GM12878 (cell line): ENCODE measurements at regions not wholly inside any gene's neighbourhood (a gene's known extent, or its start where the extent isn't known, plus 50 kb on each side); places are given as distances from the start of the nearest gene placed in this dataset.

Source experiments
- ATAC-seq: fragments of 200-7000 bp; cut with Tn5 transposase; 3 replicates; pipeline ENCODE4 v1.9.1; 2020; ENCODE audit warnings: mild to moderate bottlenecking, moderate library complexity
- BruUV-seq: library from RNA; stranded (reverse); fragments of 400-500 nt; replicated peaks from 2 replicates; lab custom pipeline; 2021; lab: Mats Ljungman, UMichigan
- CTCF ChIA-PET: fragments of 300-600 bp; sonication (Branson Sonifier 250); formaldehyde crosslinking; extraction: SDS; loops from one replicate; lab custom pipeline; 2021; ENCODE audit warnings: inconsistent platforms; lab: Yijun Ruan, JAX
- POLR2A ChIA-PET: fragments of 350-600 bp; formaldehyde crosslinking; extraction: SDS; loops from one replicate; lab custom pipeline; 2021; ENCODE audit warnings: inconsistent platforms; lab: Charles Lee
- RAD21 ChIA-PET: fragments of 300-600 bp; sonication (Branson Sonifier 250); formaldehyde crosslinking; loops from one replicate; lab custom pipeline; 2023; ENCODE audit warnings: antibody characterized with exemption; ENCODE audit not compliant: unreplicated experiment; lab: Charles Lee
- SMC1A ChIA-PET: fragments of 300-600 bp; sonication (Branson Sonifier 250); formaldehyde crosslinking; loops from one replicate; lab custom pipeline; 2023; ENCODE audit not compliant: unreplicated experiment, uncharacterized antibody; lab: Charles Lee
- DNase-seq: peaks from one replicate; pipeline ENCODE4 v3.0.0-alpha.2; 2011; ENCODE audit warnings: low read depth, low spot score
- FAIRE-seq: peaks from 3 replicates; lab custom pipeline; 2011; peaks lifted over from hg19 to GRCh38; lab: Jason Lieb, UNC
- H2AFZ ChIP-seq: 2 replicates; pipeline ENCODE4 v1.6.0; 2011; ENCODE audit warnings: low read depth, low read length, control low read depth; ENCODE audit not compliant: control insufficient read depth
- H3K27ac ChIP-seq: 2 replicates; pipeline ENCODE4 v1.5.1; 2011; ENCODE audit warnings: control low read depth; ENCODE audit not compliant: control insufficient read depth, insufficient read depth
- H3K27me3 ChIP-seq, 2 experiments: replicated peaks in 1 of 2; 2 replicates each; pipeline versions ENCODE4 v1.6.0 to v1.6.1; 2011; ENCODE audit warnings: low read length in 1 of 2; ENCODE audit not compliant: control insufficient read depth in 2 of 2, insufficient read depth in 2 of 2
- H3K36me3 ChIP-seq, 2 experiments: 2 replicates each; pipeline ENCODE4 v1.5.1; 2011; ENCODE audit warnings: low read length in 1 of 2; ENCODE audit not compliant: control insufficient read depth in 2 of 2, insufficient read depth in 2 of 2
- H3K4me1 ChIP-seq: 2 replicates; pipeline ENCODE4 v1.6.1; 2011; ENCODE audit warnings: mild to moderate bottlenecking, low read length, moderate library complexity, mixed read lengths; ENCODE audit not compliant: control insufficient read depth, insufficient read depth
- H3K4me2 ChIP-seq: 2 replicates; pipeline ENCODE4 v1.6.0; 2011; ENCODE audit warnings: control low read depth; ENCODE audit not compliant: control insufficient read depth, insufficient read depth
- H3K4me3 ChIP-seq: fragments of 200-600 bp; sonication (generic); 2 replicates; pipeline ENCODE4 v1.5.1; 2016
- H3K79me2 ChIP-seq: 2 replicates; pipeline ENCODE4 v1.6.0; 2011; ENCODE audit warnings: low read length; ENCODE audit not compliant: control insufficient read depth, insufficient read depth
- H3K9ac ChIP-seq: 2 replicates; pipeline ENCODE4 v1.8.0; 2011; ENCODE audit warnings: low read length, control low read depth, mixed read lengths; ENCODE audit not compliant: control insufficient read depth, insufficient read depth
- H3K9me3 ChIP-seq: replicated peaks from 3 replicates; pipeline ENCODE4 v1.5.1; 2011; ENCODE audit warnings: mild to moderate bottlenecking, low read length; ENCODE audit not compliant: control insufficient read depth, insufficient read depth
- H4K20me1 ChIP-seq: 2 replicates; pipeline ENCODE4 v1.6.0; 2011; ENCODE audit not compliant: control insufficient read depth, insufficient read depth
- CEBPB ChIP-seq, 2 experiments: fragments of 150-350 bp in 1 of 2; IDR thresholded peaks; 2 replicates each; pipeline ENCODE4 v1.6.1; 2012 to 2014; ENCODE audit warnings: low read depth in 2 of 2, low read length in 2 of 2, borderline replicate concordance in 1 of 2, inconsistent platforms in 1 of 2
- HCFC1 ChIP-seq: fragments of 150-350 bp; IDR thresholded peaks from 2 replicates; pipeline ENCODE4 v1.6.1; 2014; ENCODE audit warnings: low read length
- NFXL1 ChIP-seq: fragments of 450-650 bp; IDR thresholded peaks from 2 replicates; pipeline ENCODE4 v1.6.1; 2017; ENCODE audit warnings: antibody characterized with exemption, mild to moderate bottlenecking, borderline replicate concordance
- RUNX3 ChIP-seq: IDR thresholded peaks from 2 replicates; pipeline ENCODE4 v1.6.1; 2012; ENCODE audit warnings: low read length, inconsistent platforms
- SREBF2 ChIP-seq: IDR thresholded peaks from 2 replicates; pipeline ENCODE4 v1.6.1; 2012; ENCODE audit warnings: mild to moderate bottlenecking, low read length
- USF1 ChIP-seq: IDR thresholded peaks from 2 replicates; pipeline ENCODE4 v1.6.1; 2011; ENCODE audit warnings: borderline replicate concordance, low read depth, mild to moderate bottlenecking, moderate library complexity, mixed read lengths, low read length; ENCODE audit not compliant: insufficient read depth; ENCODE audit errors: extremely low read length
- ZSCAN29 ChIP-seq: fragments of 450-650 bp; IDR thresholded peaks from 2 replicates; pipeline ENCODE4 v1.6.1; 2017; ENCODE audit warnings: mild to moderate bottlenecking, moderate library complexity
- ZZZ3 ChIP-seq: IDR thresholded peaks from 2 replicates; pipeline ENCODE4 v1.6.1; 2011; ENCODE audit warnings: low read depth; ENCODE audit not compliant: control insufficient read depth, insufficient read length
- WGBS: methylation state at CpG from one replicate; pipeline ENCODE4 v1.1.6; 2016; ENCODE audit warnings: low lambda C conversion rate; ENCODE audit not compliant: insufficient replicate concordance, insufficient coverage; ENCODE audit errors: missing lambda C conversion rate; 5-methylcytosine and 5-hydroxymethylcytosine counted together
- in situ Hi-C: fragments of 300-500 bp; cut with MboI; formaldehyde crosslinking; loops from 9 replicates; pipeline ENCODE4 v1.14.3; 2018; ENCODE audit warnings: mixed read lengths
- intact Hi-C: fragments of 100-400 bp; cut with micrococcal nuclease; formaldehyde crosslinking; loops from one replicate; pipeline ENCODE4 v1.14.2; 2022; ENCODE audit not compliant: unreplicated experiment

- SMC1A ChIA-PET, result no interaction called here
- RAD21 ChIA-PET, result no interaction called here
- Histone ChIP-seq H3K27me3 (no peaks in the 10 kb centered on the region; a peak in 2 of 4 replicates), H3K4me1 (no peaks in the 10 kb centered on the region), H3K9me3 (no peaks in the 10 kb centered on the region), H4K20me1 (no peaks in the 10 kb centered on the region), H3K4me2 (no peak overlapping the region), H2AFZ (no peak overlapping the region), H3K4me3 (no peak overlapping the region), H3K9ac (no peak overlapping the region), H3K27ac (no peak overlapping the region), H3K79me2 (no peaks in the 10 kb centered on the region), H3K36me3 (no peaks in the 10 kb centered on the region)
- in situ Hi-C loops, result no loop called here
- DNase-seq (no peak), FAIRE-seq (no peak), ATAC-seq (no peak)
- CTCF ChIA-PET, result no interaction called here
- TF ChIP-seq NFXL1, result no peak
- TF ChIP-seq HCFC1, result no peak
- no peak for TF ChIP-seq ZZZ3
- no peak for TF ChIP-seq CEBPB (IDR thresholded peaks at IDR 0.05; ENCODE audit: borderline replicate concordance in 1 of 2, low read depth in 2 of 2, low read length in 2 of 2)
- no peak for TF ChIP-seq USF1
- no peak for TF ChIP-seq SREBF2
- TF ChIP-seq RUNX3, result no peak
- no peak for TF ChIP-seq ZSCAN29
- no TSS peak for BruUV-seq
- intact Hi-C loops, result no loop called here
- 28% methylated on average over 2 of the region's 2 CpGs for WGBS
- POLR2A ChIA-PET, result no interaction called here
These were observed 53.7 kb upstream of the HHIP start for GRCh38 chr4:144592264-144592663.
